GF-D8 (cell line): ENCODE measurements at regions not wholly inside any gene's neighbourhood (a gene's known extent, or its start where the extent isn't known, plus 50 kb on each side); places are given as distances from the start of the nearest gene placed in this dataset.
A peak's percentile ranks its signal among the peaks of the same experiment; 100 is the strongest.

Experiments
- DNase-seq: peaks from one replicate; lab custom pipeline; 2025; lab: John Stamatoyannopoulos, UW

GRCh38 chr12:92462527-92462926 is 240.3 kb upstream of the PLEKHG7 start:
- DNase-seq, result no peak

- peak; percentile 84 for DNase-seq
These were observed 240.7 kb upstream of the PLEKHG7 start for GRCh38 chr12:92462049-92462448.

GRCh38 chr12:92459850-92460249 is 242.9 kb upstream of the PLEKHG7 start:
- no peak for DNase-seq

GRCh38 chr12:92458996-92459395 is 243.8 kb upstream of the PLEKHG7 start:
- no peak for DNase-seq

- no peak for DNase-seq
These were observed 245.2 kb upstream of the PLEKHG7 start for GRCh38 chr12:92457458-92458180.

GRCh38 chr12:92452763-92453162 is 250.0 kb upstream of the PLEKHG7 start:
- no peak for DNase-seq

- DNase-seq, result no peak
These were observed 256.7 kb upstream of the PLEKHG7 start for GRCh38 chr12:92446083-92446460.

GRCh38 chr12:92445253-92446082 is 257.3 kb upstream of the PLEKHG7 start:
- no peak for DNase-seq

- no peak for DNase-seq
These were observed 258.0 kb upstream of the PLEKHG7 start for GRCh38 chr12:92444763-92445162.

GRCh38 chr12:92442782-92443181 is 260.0 kb upstream of the PLEKHG7 start:
- DNase-seq, result no peak

- DNase-seq, result no peak
These were observed 262.7 kb upstream of the PLEKHG7 start for GRCh38 chr12:92440072-92440471.

GRCh38 chr12:92439420-92439805 is 263.4 kb upstream of the PLEKHG7 start:
- no peak for DNase-seq

GRCh38 chr12:92438641-92439419 is 264.0 kb upstream of the PLEKHG7 start:
- no peak for DNase-seq

- DNase-seq, result no peak
These were observed 265.3 kb upstream of the PLEKHG7 start for GRCh38 chr12:92437452-92437851.

- DNase-seq, result no peak
These were observed 265.9 kb upstream of the PLEKHG7 start for GRCh38 chr12:92436856-92437255.

GRCh38 chr12:92434607-92435025 is 268.2 kb upstream of the PLEKHG7 start:
- DNase-seq, result peak; percentile 12

- DNase-seq, result no peak
These were observed 269.9 kb upstream of the PLEKHG7 start for GRCh38 chr12:92432724-92433441.

GRCh38 chr12:92431146-92431545 is 271.6 kb upstream of the PLEKHG7 start:
- no peak for DNase-seq

GRCh38 chr12:92426332-92426731 is 276.5 kb upstream of the PLEKHG7 start:
- no peak for DNase-seq

- no peak for DNase-seq
These were observed 277.6 kb upstream of the PLEKHG7 start for GRCh38 chr12:92425165-92425564.

GRCh38 chr12:92424338-92424737 is 278.5 kb upstream of the PLEKHG7 start:
- no peak for DNase-seq

GRCh38 chr12:92421701-92422100 is 276.1 kb upstream of the BTG1 start:
- no peak for DNase-seq
